ENCODE measurements at regions not wholly inside any gene's neighbourhood (a gene's known extent, or its start where the extent isn't known, plus 50 kb on each side); places are given as distances from the start of the nearest gene placed in this dataset.

DNA sequence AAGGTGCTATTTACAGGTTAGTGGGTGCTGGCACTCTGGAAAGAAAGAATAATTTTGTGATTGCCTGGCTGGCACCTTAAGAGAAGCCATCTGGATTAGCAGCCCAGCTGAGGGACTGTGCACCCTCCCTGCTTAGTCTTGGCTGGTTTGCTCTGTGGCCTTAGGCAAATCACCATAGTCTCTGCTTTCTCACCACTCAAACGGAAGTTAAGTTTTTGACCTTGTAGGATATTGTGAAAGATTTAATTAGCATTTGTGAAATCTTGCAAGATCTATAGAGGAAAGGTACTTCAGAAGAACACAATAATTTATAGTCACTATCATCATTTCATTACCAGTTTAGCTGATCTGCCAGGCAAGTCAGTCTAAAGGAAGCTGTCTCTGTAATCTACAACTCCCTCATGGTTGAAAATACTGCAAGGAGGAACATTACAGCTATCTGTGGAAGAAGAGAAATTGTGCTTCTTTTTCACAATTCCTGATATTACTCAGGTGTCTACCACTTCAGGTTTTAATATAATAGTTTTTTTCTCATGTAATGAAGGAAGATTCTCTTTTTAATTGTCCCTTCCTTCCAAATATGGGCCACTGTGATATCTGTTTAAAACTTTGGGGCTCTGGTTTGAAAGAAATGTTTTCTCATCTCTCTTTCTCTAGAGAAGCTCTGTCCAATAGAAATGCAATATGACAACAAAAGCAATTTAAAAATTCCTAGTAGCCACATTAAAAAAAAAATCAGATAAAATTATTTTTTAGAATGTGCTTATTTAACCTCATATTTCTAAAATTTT lies 219.6 kb downstream of the PTEN start:
- Histone ChIP-seq H3K36me3 (ENCODE audit: control insufficient read depth in 2 of 2, insufficient read depth in 1 of 2, low read length in 2 of 2) (no peaks in the 10 kb centered on the region), H3K9me3 (ENCODE audit: control insufficient read depth, insufficient read depth, low read depth, low read length) (no peaks in the 10 kb centered on the region), H3K4me3 (ENCODE audit: low read depth, low read length) (no peak overlapping the region), H3K4me1 (ENCODE audit: control insufficient read depth, insufficient read depth, low read length) (peaks cover 32% of the 10 kb centered on the region), H3K27ac (ENCODE audit: extremely low read depth, low read depth, low read length) (no peak overlapping the region)
- TF ChIP-seq, protein P1, sequence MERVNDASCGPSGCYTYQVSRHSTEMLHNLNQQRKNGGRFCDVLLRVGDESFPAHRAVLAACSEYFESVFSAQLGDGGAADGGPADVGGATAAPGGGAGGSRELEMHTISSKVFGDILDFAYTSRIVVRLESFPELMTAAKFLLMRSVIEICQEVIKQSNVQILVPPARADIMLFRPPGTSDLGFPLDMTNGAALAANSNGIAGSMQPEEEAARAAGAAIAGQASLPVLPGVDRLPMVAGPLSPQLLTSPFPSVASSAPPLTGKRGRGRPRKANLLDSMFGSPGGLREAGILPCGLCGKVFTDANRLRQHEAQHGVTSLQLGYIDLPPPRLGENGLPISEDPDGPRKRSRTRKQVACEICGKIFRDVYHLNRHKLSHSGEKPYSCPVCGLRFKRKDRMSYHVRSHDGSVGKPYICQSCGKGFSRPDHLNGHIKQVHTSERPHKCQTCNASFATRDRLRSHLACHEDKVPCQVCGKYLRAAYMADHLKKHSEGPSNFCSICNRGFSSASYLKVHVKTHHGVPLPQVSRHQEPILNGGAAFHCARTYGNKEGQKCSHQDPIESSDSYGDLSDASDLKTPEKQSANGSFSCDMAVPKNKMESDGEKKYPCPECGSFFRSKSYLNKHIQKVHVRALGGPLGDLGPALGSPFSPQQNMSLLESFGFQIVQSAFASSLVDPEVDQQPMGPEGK (tag by site-specific recombination; IDR thresholded peaks at IDR 0.05), result no peak
- TF ChIP-seq SCRT1 (tag by site-specific recombination; IDR thresholded peaks at IDR 0.05; ENCODE audit: borderline replicate concordance) (no peak), SP7 (tag by site-specific recombination; IDR thresholded peaks at IDR 0.05) (0 out of 2 replicates have a peak, but pooled peaks have one; percentile 16), ZNF19 (tag by site-specific recombination; IDR thresholded peaks at IDR 0.05; ENCODE audit: low read depth) (no peak), ZBTB21 (tag by site-specific recombination; IDR thresholded peaks at IDR 0.05) (no peak)
- ChIA-PET CTCF (interaction anchor here (0.6 to 1.1 kb wide), 2 partner anchors 31 to 280 kb away, joined by 3 to 4 read pairs; no protein-coding TSS in a partner anchor), POLR2A (no interaction called here)

DNA sequence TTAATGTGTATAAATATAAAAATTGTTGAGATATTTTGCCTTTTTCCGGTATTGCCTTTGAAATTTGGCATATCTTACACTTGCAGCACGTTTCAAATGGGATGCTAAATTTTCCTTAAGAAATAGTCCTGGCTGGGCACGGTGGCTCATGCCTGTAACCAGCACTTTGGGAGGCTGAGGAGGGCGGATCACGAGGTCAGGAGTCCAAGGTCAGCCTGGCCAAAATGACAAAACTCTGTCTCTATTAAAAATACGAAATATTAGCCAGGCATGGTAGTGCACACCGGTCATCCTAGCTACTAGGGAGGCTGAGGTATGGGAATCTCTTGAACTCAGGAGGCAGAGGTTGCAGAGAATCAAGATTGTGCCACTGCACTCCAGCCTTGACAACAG lies 220.2 kb downstream of the PTEN start:
- CTCF ChIA-PET, result no interaction called here

DNA sequence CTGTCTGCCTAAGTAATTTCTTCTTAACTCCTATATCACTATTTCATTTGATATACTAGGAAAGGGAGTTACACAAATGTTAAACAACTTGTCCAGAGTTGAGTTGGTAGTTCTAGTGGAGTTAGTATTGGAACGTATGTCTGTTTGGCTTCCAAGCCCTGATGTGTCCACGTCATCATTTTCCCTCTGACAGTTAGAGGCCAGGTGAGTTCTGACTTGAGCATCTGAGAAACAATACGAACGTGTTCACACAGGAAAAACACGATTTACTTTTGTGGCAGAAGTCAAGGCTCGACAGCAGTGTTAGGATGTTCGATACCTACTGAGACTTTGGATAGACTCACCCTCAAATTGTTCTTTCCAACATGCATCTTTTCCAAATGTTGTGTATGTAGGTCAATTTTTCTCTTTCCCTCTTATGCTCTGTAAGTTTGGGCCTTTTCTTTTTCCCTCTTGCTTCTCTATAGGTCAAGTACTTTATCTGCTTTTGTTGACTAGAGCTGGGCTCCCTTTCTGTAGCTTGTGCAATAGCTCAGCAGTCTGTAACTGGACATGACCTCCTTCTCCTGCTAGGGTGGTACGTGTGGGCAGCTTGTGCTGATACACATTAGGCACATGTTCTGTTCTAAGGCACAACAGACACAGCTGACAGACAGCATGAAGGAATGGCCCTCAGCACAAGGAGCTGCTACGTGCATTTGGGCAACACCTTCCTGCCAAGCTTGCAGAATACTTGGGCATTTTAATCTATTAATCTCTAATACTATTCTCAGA lies 222.9 kb downstream of the PTEN start:
- ChIA-PET CTCF (interaction anchor here (0.6 to 0.7 kb wide), 3 partner anchors 9 to 304 kb away, joined by 3 to 5 read pairs (median 3); no protein-coding TSS in a partner anchor), POLR2A (no interaction called here)
- Histone ChIP-seq H3K4me1 (ENCODE audit: control insufficient read depth, insufficient read depth, low read length) (peaks cover 5% of the 10 kb centered on the region), H3K9me3 (ENCODE audit: control insufficient read depth, insufficient read depth, low read depth, low read length) (no peaks in the 10 kb centered on the region), H3K27ac (ENCODE audit: extremely low read depth, low read depth, low read length) (no peak overlapping the region), H3K36me3 (ENCODE audit: control insufficient read depth in 2 of 2, insufficient read depth in 1 of 2, low read length in 2 of 2) (no peaks in the 10 kb centered on the region), H3K4me3 (ENCODE audit: low read depth, low read length) (no peak overlapping the region)
- TF ChIP-seq, protein P2, sequence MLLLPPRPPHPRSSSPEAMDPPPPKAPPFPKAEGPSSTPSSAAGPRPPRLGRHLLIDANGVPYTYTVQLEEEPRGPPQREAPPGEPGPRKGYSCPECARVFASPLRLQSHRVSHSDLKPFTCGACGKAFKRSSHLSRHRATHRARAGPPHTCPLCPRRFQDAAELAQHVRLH (tag by site-specific recombination; IDR thresholded peaks at IDR 0.05), result no peak
- TF ChIP-seq ZBTB1 (tag by site-specific recombination; IDR thresholded peaks at IDR 0.05) (no peak), ZNF658 (tag by site-specific recombination; IDR thresholded peaks at IDR 0.05) (no peak)
- TF ChIP-seq, protein P3, sequence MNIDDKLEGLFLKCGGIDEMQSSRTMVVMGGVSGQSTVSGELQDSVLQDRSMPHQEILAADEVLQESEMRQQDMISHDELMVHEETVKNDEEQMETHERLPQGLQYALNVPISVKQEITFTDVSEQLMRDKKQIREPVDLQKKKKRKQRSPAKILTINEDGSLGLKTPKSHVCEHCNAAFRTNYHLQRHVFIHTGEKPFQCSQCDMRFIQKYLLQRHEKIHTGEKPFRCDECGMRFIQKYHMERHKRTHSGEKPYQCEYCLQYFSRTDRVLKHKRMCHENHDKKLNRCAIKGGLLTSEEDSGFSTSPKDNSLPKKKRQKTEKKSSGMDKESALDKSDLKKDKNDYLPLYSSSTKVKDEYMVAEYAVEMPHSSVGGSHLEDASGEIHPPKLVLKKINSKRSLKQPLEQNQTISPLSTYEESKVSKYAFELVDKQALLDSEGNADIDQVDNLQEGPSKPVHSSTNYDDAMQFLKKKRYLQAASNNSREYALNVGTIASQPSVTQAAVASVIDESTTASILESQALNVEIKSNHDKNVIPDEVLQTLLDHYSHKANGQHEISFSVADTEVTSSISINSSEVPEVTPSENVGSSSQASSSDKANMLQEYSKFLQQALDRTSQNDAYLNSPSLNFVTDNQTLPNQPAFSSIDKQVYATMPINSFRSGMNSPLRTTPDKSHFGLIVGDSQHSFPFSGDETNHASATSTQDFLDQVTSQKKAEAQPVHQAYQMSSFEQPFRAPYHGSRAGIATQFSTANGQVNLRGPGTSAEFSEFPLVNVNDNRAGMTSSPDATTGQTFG (tag by site-specific recombination; IDR thresholded peaks at IDR 0.05; ENCODE audit: borderline replicate concordance), result no peak

More for the DNA sequence above, 220.2 kb downstream of the PTEN start:
- POLR2A ChIA-PET, result no interaction called here
- no peaks in the 10 kb centered on the region for H3K9me3 ChIP-seq (ENCODE audit: control insufficient read depth, insufficient read depth, low read depth, low read length)
- TF ChIP-seq, protein P4, sequence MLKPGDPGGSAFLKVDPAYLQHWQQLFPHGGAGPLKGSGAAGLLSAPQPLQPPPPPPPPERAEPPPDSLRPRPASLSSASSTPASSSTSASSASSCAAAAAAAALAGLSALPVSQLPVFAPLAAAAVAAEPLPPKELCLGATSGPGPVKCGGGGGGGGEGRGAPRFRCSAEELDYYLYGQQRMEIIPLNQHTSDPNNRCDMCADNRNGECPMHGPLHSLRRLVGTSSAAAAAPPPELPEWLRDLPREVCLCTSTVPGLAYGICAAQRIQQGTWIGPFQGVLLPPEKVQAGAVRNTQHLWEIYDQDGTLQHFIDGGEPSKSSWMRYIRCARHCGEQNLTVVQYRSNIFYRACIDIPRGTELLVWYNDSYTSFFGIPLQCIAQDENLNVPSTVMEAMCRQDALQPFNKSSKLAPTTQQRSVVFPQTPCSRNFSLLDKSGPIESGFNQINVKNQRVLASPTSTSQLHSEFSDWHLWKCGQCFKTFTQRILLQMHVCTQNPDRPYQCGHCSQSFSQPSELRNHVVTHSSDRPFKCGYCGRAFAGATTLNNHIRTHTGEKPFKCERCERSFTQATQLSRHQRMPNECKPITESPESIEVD (tag by site-specific recombination; IDR thresholded peaks at IDR 0.05), result no peak
- TF ChIP-seq FEZF1 (tag by site-specific recombination; IDR thresholded peaks at IDR 0.05) (no peak), ZNF214 (tag by site-specific recombination; IDR thresholded peaks at IDR 0.05; ENCODE audit: borderline replicate concordance) (no peak), ZNF138 (tag by site-specific recombination; IDR thresholded peaks at IDR 0.05; ENCODE audit: borderline replicate concordance) (no peak), ZNF426 (tag by site-specific recombination; IDR thresholded peaks at IDR 0.05) (no peak), ZNF112 (tag by site-specific recombination; IDR thresholded peaks at IDR 0.05) (no peak)
- H3K4me3 ChIP-seq (ENCODE audit: low read depth, low read length), result no peak overlapping the region
- no peaks in the 10 kb centered on the region for H3K36me3 ChIP-seq (ENCODE audit: control insufficient read depth in 2 of 2, insufficient read depth in 1 of 2, low read length in 2 of 2)
- no peak overlapping the region for H3K27ac ChIP-seq (ENCODE audit: extremely low read depth, low read depth, low read length)
- H3K4me1 ChIP-seq (ENCODE audit: control insufficient read depth, insufficient read depth, low read length), result peaks cover 26% of the 10 kb centered on the region
